WTC11 (cell line): ENCODE measurements at regions not wholly inside any gene's neighbourhood (a gene's known extent, or its start where the extent isn't known, plus 50 kb on each side); places are given as distances from the start of the nearest gene placed in this dataset.

ENCODE experiments used
- ATAC-seq: fragments of 200-7000 bp; cut with Tn5 transposase; 2 replicates; pipeline ENCODE4 v1.10.0; 2021; ENCODE audit warnings: mild to moderate bottlenecking, moderate library complexity
- CTCF ChIA-PET: fragments of 300-600 bp; sonication (Branson Sonifier 250); formaldehyde crosslinking; loops from one replicate; lab custom pipeline; 2021; ENCODE audit warnings: antibody characterized with exemption; lab: Charles Lee
- POLR2A ChIA-PET: fragments of 350-600 bp; sonication (Branson Sonifier 250); formaldehyde crosslinking; loops from one replicate; lab custom pipeline; 2021; ENCODE audit warnings: antibody characterized with exemption; lab: Charles Lee
- DNase-seq: peaks from one replicate; pipeline ENCODE4 v3.0.0; 2021; ENCODE audit warnings: low spot score
- H3K27ac Mint-ChIP-seq: 2 replicates; pipeline ENCODE4 v1.8.0; 2021; ENCODE audit warnings: mixed read lengths
- H3K27me3 Mint-ChIP-seq: 2 replicates; pipeline ENCODE4 v1.8.0; 2021; ENCODE audit warnings: low read depth, mild to moderate bottlenecking, moderate library complexity, mixed read lengths
- H3K36me3 Mint-ChIP-seq: 2 replicates; pipeline ENCODE4 v1.8.0; 2021; ENCODE audit warnings: mixed read lengths
- H3K4me1 Mint-ChIP-seq: 2 replicates; pipeline ENCODE4 v1.8.0; 2022; ENCODE audit warnings: mixed read lengths
- H3K4me3 Mint-ChIP-seq: 2 replicates; pipeline ENCODE4 v1.8.0; 2021; ENCODE audit warnings: mild to moderate bottlenecking, moderate library complexity, mixed read lengths
- H3K9me3 Mint-ChIP-seq: 2 replicates; pipeline ENCODE4 v1.8.0; 2021; ENCODE audit warnings: mixed read lengths
- ATF2 ChIP-seq: sonication (generic); formaldehyde crosslinking; IDR thresholded peaks from 2 replicates; pipeline ENCODE4 v1.8.1; 2022; ENCODE audit warnings: low read depth, missing genetic modification reagents, borderline replicate concordance
- CDX4 ChIP-seq: fragments of 250-450 bp; sonication (Bioruptor Pico); IDR thresholded peaks from 2 replicates; pipeline ENCODE4 v1.9.0; 2021; ENCODE audit warnings: moderate library complexity, mild to moderate bottlenecking, inconsistent platforms, borderline replicate concordance
- E2F4 ChIP-seq: sonication (generic); formaldehyde crosslinking; IDR thresholded peaks from 2 replicates; pipeline ENCODE4 v1.8.1; 2022; ENCODE audit warnings: low read depth, mild to moderate bottlenecking, moderate library complexity, missing genetic modification reagents, borderline replicate concordance
- FOXP1 ChIP-seq: sonication (generic); formaldehyde crosslinking; IDR thresholded peaks from 2 replicates; pipeline ENCODE4 v1.8.0; 2022; ENCODE audit warnings: missing genetic modification reagents, mild to moderate bottlenecking, moderate library complexity, borderline replicate concordance
- GTF2I ChIP-seq: fragments of 250-450 bp; sonication (Bioruptor Pico); conservative IDR thresholded peaks from 2 replicates; pipeline ENCODE4 v1.4.0; 2021; ENCODE audit warnings: mild to moderate bottlenecking
- HMGXB4 ChIP-seq: sonication (generic); formaldehyde crosslinking; IDR thresholded peaks from 2 replicates; pipeline ENCODE4 v1.8.1; 2023; ENCODE audit warnings: mild to moderate bottlenecking, moderate library complexity, missing genetic modification reagents
- JUN ChIP-seq: sonication (generic); formaldehyde crosslinking; IDR thresholded peaks from 2 replicates; pipeline ENCODE4 v1.8.0; 2023; ENCODE audit warnings: mild to moderate bottlenecking, missing genetic modification reagents
- MAX ChIP-seq: sonication (generic); formaldehyde crosslinking; IDR thresholded peaks from 2 replicates; pipeline ENCODE4 v1.8.0; 2022; ENCODE audit warnings: mild to moderate bottlenecking, missing genetic modification reagents
- NFYB ChIP-seq: sonication (generic); formaldehyde crosslinking; conservative IDR thresholded peaks from 2 replicates; pipeline ENCODE4 v1.8.0; 2022; ENCODE audit warnings: low read depth, missing genetic modification reagents
- NR1H2 ChIP-seq: sonication (generic); formaldehyde crosslinking; IDR thresholded peaks from 2 replicates; pipeline ENCODE4 v1.9.0; 2021; ENCODE audit warnings: mild to moderate bottlenecking, moderate library complexity, missing genetic modification reagents
- NR2C2 ChIP-seq: sonication (generic); formaldehyde crosslinking; IDR thresholded peaks from 2 replicates; pipeline ENCODE4 v1.8.0; 2022; ENCODE audit warnings: mild to moderate bottlenecking, missing genetic modification reagents
- NR3C1 ChIP-seq: sonication (generic); formaldehyde crosslinking; conservative IDR thresholded peaks from 2 replicates; pipeline ENCODE4 v1.8.1; 2023; ENCODE audit warnings: low read depth, mild to moderate bottlenecking, missing genetic modification reagents
- PRRX2 ChIP-seq: fragments of 250-450 bp; sonication (Bioruptor Pico); IDR thresholded peaks from 2 replicates; pipeline ENCODE4 v1.8.0; 2021; ENCODE audit warnings: mild to moderate bottlenecking
- SP1 ChIP-seq: sonication (generic); formaldehyde crosslinking; conservative IDR thresholded peaks from 2 replicates; pipeline ENCODE4 v1.8.1; 2022; ENCODE audit warnings: missing genetic modification reagents
- USF1 ChIP-seq: sonication (generic); formaldehyde crosslinking; IDR thresholded peaks from 2 replicates; pipeline ENCODE4 v1.8.0; 2022; ENCODE audit warnings: mild to moderate bottlenecking, missing genetic modification reagents
- USF2 ChIP-seq: sonication (generic); formaldehyde crosslinking; IDR thresholded peaks from 2 replicates; pipeline ENCODE4 v1.8.1; 2023; ENCODE audit warnings: mild to moderate bottlenecking, missing genetic modification reagents, moderate library complexity
- ZNF121 ChIP-seq: sonication (generic); formaldehyde crosslinking; IDR thresholded peaks from 2 replicates; pipeline ENCODE4 v1.8.0; 2023; ENCODE audit warnings: missing genetic modification reagents

- TF ChIP-seq USF1 (no peak), ATF2 (CRISPR knock-in tag) (no peak), MAX (CRISPR knock-in tag) (no peak), E2F4 (CRISPR knock-in tag) (no peak), PRRX2 (CRISPR knock-in tag) (no peak), HMGXB4 (CRISPR knock-in tag) (no peak), NR2C2 (CRISPR knock-in tag) (no peak), FOXP1 (no peak), GTF2I (CRISPR knock-in tag) (no peak), JUN (CRISPR knock-in tag) (no peak), NFYB (CRISPR knock-in tag) (no peak), NR3C1 (CRISPR knock-in tag) (no peak)
Observed at GRCh38 chr4:138500869-138501268, 258.7 kb upstream of the SLC7A11 start (continued).

- peak overlapping the region; percentile 20; the same call in 1 of the 2 replicates for H3K27ac Mint-ChIP-seq
- peaks cover 54% of the 10 kb centered on the region for H3K9me3 Mint-ChIP-seq
Observed at GRCh38 chr4:138499627-138500026, 257.5 kb upstream of the SLC7A11 start.

GRCh38 chr4:138494931-138495330, 252.8 kb upstream of the SLC7A11 start:
- ATAC-seq (peak; percentile 100), DNase-seq (peak; percentile 51)
- no peak overlapping the region for H3K4me3 Mint-ChIP-seq
- TF ChIP-seq FOXP1: no peak
- no peak for TF ChIP-seq ZNF121
- TF ChIP-seq SP1 (CRISPR knock-in tag): no peak
- no peak for TF ChIP-seq NR1H2 (CRISPR knock-in tag)
- no peak for TF ChIP-seq HMGXB4 (CRISPR knock-in tag)
- TF ChIP-seq, all 79 proteins: peak for 0
- H3K36me3 Mint-ChIP-seq: peaks cover 19% of the 10 kb centered on the region; the same call in 1 of the 2 replicates
- no peak overlapping the region for H3K27ac Mint-ChIP-seq
- H3K27me3 Mint-ChIP-seq: no peaks in the 10 kb centered on the region; the same call in 1 of the 2 replicates
- POLR2A ChIA-PET: interaction anchor here (1.0 to 1.8 kb wide), 2 partner anchors 204 to 253 kb away, joined by 3 to 5 read pairs; partner anchors contain the start of gene SLC7A11
- H3K9me3 Mint-ChIP-seq: peaks cover 32% of the 10 kb centered on the region
- H3K4me1 Mint-ChIP-seq: peaks cover 18% of the 10 kb centered on the region
- CTCF ChIA-PET: interaction anchor here (0.6 to 1.4 kb wide), 34 partner anchors 10 to 675 kb away, joined by 3 to 18 read pairs (median 4); partner anchors contain the start of gene SLC7A11

More at GRCh38 chr4:138499627-138500026, 257.5 kb upstream of the SLC7A11 start:
- ChIA-PET CTCF (interaction anchor here (0.7 to 2.1 kb wide), 3 partner anchors 22 to 455 kb away, joined by 3 to 7 read pairs (median 5); no protein-coding TSS in a partner anchor), POLR2A (no interaction called here)
- Mint-ChIP-seq H3K4me3 (no peak overlapping the region), H3K27me3 (no peaks in the 10 kb centered on the region; the same call in 1 of the 2 replicates), H3K36me3 (peaks cover 40% of the 10 kb centered on the region), H3K4me1 (peaks cover 7% of the 10 kb centered on the region; the same call in 1 of the 2 replicates)
- ATAC-seq: no peak
- peak; percentile 9 for DNase-seq
- TF ChIP-seq USF2 (no peak), CDX4 (CRISPR knock-in tag) (no peak)
